ENCODE measurements at regions not wholly inside any gene's neighbourhood (a gene's known extent, or its start where the extent isn't known, plus 50 kb on each side); places are given as distances from the start of the nearest gene placed in this dataset.

DNA sequence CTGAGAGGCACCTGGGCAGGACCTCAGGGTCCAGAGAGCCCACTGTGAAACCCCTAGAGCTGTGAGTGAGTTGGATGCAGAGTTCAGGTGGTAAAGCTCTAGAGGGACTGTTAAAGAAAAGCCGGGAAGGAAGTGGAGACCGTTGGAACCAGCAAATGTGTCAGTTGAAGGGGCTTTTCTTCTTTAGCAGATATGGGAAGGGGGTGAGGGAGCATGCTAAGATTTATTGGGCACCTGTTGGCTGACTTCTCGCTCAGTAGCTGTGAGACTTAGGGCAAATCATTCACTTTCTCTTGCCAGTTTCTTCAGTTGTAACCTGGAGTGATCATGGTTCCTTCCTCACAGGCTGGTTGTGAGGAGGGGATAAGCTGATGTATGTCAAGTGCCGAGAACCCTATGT is 287.7 kb downstream of the DHX35 start:
- Histone ChIP-seq H4K20me1 (ENCODE audit: insufficient read depth, poor library complexity, severe bottlenecking) (no peaks in the 10 kb centered on the region), H3K79me2 (no peaks in the 10 kb centered on the region), H3K4me1 (ENCODE audit: insufficient read depth) (no peaks in the 10 kb centered on the region), H3K27ac (no peak overlapping the region), H3K4me2 (no peak overlapping the region), H3K9me2 (replicated peaks; ENCODE audit: insufficient read depth) (no peaks in the 10 kb centered on the region), H2AFZ (no peak overlapping the region), H3K27me3 (no peaks in the 10 kb centered on the region), H3K4me3 (no peak overlapping the region), H3K9me3 (ENCODE audit: low read depth) (no peaks in the 10 kb centered on the region), H3K36me3 (replicated peaks; ENCODE audit: insufficient read depth, low read depth) (no peaks in the 10 kb centered on the region)
- no peak for DNase-seq (ENCODE audit: low spot score)
- WGBS (ENCODE audit: low lambda C conversion rate, missing lambda C conversion rate) = 88% methylated on average over 4 of the region's 4 CpGs
- TF ChIP-seq EZH2phosphoT487 (IDR thresholded peaks at IDR 0.05; ENCODE audit: low read depth, severe bottlenecking, unreplicated experiment) = no peak

DNA sequence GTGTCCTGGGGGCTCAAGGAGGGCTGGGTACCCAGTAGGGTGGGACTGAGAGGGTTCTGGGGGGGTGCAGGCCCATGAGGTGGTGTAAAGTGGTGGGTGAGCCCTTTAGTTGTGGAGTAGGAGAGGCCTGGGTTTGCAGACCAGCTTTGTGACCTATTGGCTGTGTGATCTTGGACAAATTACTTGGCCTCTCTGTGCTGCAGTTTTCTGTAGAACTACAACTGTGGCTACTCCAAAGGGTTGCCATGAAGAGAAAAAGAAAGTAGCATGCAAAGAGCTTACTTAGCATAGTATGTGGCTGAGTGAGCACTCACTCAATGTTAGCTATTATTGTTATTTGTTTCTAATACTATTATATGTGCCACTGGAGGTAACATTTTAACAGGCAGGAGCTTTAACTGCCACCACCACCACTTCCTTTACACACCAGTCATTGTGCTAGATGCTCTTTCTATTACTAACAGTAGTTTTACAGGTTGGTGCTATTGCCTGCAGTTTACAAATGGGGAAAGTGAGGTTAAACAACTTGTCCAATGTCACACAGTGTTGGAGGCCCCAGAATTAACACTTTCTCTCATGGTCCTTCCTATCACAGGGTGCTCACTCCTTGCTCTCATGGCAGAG is 286.8 kb downstream of the DHX35 start:
- H3K4me3 ChIP-seq = no peak overlapping the region
- DNase-seq (ENCODE audit: low spot score) = no peak
- H3K27me3 ChIP-seq = no peaks in the 10 kb centered on the region
- no peaks in the 10 kb centered on the region for H3K9me3 ChIP-seq (ENCODE audit: low read depth)
- H3K79me2 ChIP-seq = no peaks in the 10 kb centered on the region
- H3K4me2 ChIP-seq = no peak overlapping the region
- TF ChIP-seq EZH2phosphoT487 (IDR thresholded peaks at IDR 0.05; ENCODE audit: low read depth, severe bottlenecking, unreplicated experiment) = no peak
- TF ChIP-seq, protein P1, sequence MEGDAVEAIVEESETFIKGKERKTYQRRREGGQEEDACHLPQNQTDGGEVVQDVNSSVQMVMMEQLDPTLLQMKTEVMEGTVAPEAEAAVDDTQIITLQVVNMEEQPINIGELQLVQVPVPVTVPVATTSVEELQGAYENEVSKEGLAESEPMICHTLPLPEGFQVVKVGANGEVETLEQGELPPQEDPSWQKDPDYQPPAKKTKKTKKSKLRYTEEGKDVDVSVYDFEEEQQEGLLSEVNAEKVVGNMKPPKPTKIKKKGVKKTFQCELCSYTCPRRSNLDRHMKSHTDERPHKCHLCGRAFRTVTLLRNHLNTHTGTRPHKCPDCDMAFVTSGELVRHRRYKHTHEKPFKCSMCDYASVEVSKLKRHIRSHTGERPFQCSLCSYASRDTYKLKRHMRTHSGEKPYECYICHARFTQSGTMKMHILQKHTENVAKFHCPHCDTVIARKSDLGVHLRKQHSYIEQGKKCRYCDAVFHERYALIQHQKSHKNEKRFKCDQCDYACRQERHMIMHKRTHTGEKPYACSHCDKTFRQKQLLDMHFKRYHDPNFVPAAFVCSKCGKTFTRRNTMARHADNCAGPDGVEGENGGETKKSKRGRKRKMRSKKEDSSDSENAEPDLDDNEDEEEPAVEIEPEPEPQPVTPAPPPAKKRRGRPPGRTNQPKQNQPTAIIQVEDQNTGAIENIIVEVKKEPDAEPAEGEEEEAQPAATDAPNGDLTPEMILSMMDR (IDR thresholded peaks at IDR 0.05; ENCODE audit: poor library complexity) = no peak
- TF ChIP-seq EZH2 (IDR thresholded peaks at IDR 0.05; ENCODE audit: borderline replicate concordance) = no peak
- H3K9me2 ChIP-seq (replicated peaks; ENCODE audit: insufficient read depth) = no peaks in the 10 kb centered on the region
- H3K27ac ChIP-seq = no peak overlapping the region
- H2AFZ ChIP-seq = no peak overlapping the region
- H3K36me3 ChIP-seq (replicated peaks; ENCODE audit: insufficient read depth, low read depth) = no peaks in the 10 kb centered on the region
- no peaks in the 10 kb centered on the region for H3K4me1 ChIP-seq (ENCODE audit: insufficient read depth)
- H4K20me1 ChIP-seq (ENCODE audit: insufficient read depth, poor library complexity, severe bottlenecking) = no peaks in the 10 kb centered on the region

DNA sequence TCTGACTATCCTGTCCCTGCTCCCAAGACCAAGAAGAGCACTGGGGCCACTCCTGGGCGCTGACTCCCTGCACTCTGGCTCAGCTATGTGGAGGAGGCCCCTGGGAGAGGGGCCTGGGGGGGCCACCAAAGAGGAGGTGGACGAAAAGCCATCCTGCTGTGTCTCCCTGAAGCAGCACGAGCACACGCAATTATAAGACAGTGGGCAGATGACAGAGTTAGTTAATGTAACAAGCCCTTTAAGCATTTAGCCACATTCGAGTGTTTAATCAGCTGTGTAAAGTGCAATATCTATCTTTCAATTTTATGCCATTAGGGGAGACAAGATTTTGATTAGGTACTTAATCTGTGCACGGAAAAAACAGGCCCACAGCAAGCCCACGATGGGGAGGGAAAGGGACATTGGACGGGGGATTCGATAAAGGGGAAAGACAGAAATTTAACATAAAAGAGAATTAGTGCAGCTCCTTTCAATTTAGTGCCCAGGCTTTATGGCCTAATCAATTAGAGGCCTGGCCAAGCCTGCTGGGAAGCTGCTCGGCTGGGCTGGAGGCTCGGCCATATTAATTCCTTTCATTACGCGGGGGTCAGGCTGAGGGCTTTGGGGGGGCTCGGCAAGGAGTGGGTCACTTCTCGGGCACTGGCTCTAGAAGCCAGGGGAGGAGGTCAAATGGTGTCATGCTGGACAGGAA is 286.2 kb downstream of the DHX35 start:
- H3K27ac ChIP-seq = no peak overlapping the region

DNA sequence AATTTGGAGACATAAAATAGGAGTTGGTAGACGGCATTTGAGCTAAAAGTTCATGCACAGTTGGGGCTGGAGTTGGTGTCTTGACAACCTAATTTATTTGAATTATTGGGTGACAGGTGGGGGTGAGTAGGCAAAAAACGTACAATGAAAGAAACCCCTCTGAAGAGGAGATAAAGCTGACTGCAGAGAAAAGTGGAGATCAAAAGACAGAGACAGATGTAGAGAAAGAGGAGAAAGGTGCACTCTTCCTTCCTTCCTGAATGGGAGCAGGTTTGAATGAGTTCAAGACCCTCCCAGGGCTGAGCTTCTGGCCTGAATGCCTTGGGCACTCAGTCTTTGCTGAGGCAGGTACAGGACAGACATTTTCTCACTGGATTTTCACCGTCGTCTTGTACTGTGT is 284.3 kb downstream of the DHX35 start:
- no peaks in the 10 kb centered on the region for H3K4me1 ChIP-seq (ENCODE audit: insufficient read depth)
- no peaks in the 10 kb centered on the region for H3K27me3 ChIP-seq
- no peaks in the 10 kb centered on the region for H3K36me3 ChIP-seq (replicated peaks; ENCODE audit: insufficient read depth, low read depth)
- no peak overlapping the region for H3K4me3 ChIP-seq
- no peak for DNase-seq (ENCODE audit: low spot score)
- no peaks in the 10 kb centered on the region for H3K79me2 ChIP-seq
- H2AFZ ChIP-seq = no peak overlapping the region
- no peak overlapping the region for H3K4me2 ChIP-seq
- H4K20me1 ChIP-seq (ENCODE audit: insufficient read depth, poor library complexity, severe bottlenecking) = no peaks in the 10 kb centered on the region
- 80% methylated on average over 4 of the region's 4 CpGs for WGBS (ENCODE audit: low lambda C conversion rate, missing lambda C conversion rate)
- H3K27ac ChIP-seq = no peak overlapping the region
- no peaks in the 10 kb centered on the region for H3K9me3 ChIP-seq (ENCODE audit: low read depth)
- TF ChIP-seq EZH2 (IDR thresholded peaks at IDR 0.05; ENCODE audit: borderline replicate concordance) (no peak), EZH2phosphoT487 (IDR thresholded peaks at IDR 0.05; ENCODE audit: low read depth, severe bottlenecking, unreplicated experiment) (no peak)
- no peaks in the 10 kb centered on the region for H3K9me2 ChIP-seq (replicated peaks; ENCODE audit: insufficient read depth)

More for the DNA sequence above, 286.2 kb downstream of the DHX35 start:
- H2AFZ ChIP-seq = no peak overlapping the region
- TF ChIP-seq, protein P1 (IDR thresholded peaks at IDR 0.05; ENCODE audit: poor library complexity) = no peak
- TF ChIP-seq EZH2phosphoT487 (IDR thresholded peaks at IDR 0.05; ENCODE audit: low read depth, severe bottlenecking, unreplicated experiment) = no peak
- TF ChIP-seq EZH2 (IDR thresholded peaks at IDR 0.05; ENCODE audit: borderline replicate concordance) = no peak
- H3K9me3 ChIP-seq (ENCODE audit: low read depth) = no peaks in the 10 kb centered on the region
- H3K27me3 ChIP-seq = no peaks in the 10 kb centered on the region
- 82% methylated on average over 15 of the region's 15 CpGs for WGBS (ENCODE audit: low lambda C conversion rate, missing lambda C conversion rate)
- no peak overlapping the region for H3K4me2 ChIP-seq
- H4K20me1 ChIP-seq (ENCODE audit: insufficient read depth, poor library complexity, severe bottlenecking) = no peaks in the 10 kb centered on the region
- H3K36me3 ChIP-seq (replicated peaks; ENCODE audit: insufficient read depth, low read depth) = no peaks in the 10 kb centered on the region
- H3K4me1 ChIP-seq (ENCODE audit: insufficient read depth) = no peaks in the 10 kb centered on the region
- no peaks in the 10 kb centered on the region for H3K79me2 ChIP-seq
- DNase-seq (ENCODE audit: low spot score) = no peak
- H3K9me2 ChIP-seq (replicated peaks; ENCODE audit: insufficient read depth) = no peaks in the 10 kb centered on the region
- H3K4me3 ChIP-seq = no peak overlapping the region
